ENCODE measurements at regions not wholly inside any gene's neighbourhood (a gene's known extent, or its start where the extent isn't known, plus 50 kb on each side); places are given as distances from the start of the nearest gene placed in this dataset.

DNA sequence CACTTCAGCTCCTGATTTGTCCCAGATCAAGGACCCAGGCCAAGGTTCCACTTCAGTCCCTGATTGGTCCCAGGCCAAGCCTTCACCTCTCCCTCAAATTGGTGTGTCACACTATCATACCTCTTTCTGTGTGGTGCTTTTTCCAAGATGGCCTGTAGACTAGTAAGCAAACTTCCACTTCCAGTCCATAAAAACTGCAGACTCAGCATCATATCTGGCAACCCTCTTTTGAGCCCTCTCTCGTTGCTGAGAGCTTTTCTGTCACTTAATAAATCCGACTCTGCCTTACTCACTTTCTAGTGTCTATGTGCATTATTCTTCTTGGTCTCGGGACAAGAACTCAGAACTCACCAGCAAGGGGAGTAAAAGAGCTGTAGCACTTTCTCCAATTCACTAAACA lies 1395.1 kb downstream of the LRFN5 start:
- no peak for TF ChIP-seq SIN3A (IDR thresholded peaks at IDR 0.05; ENCODE audit: borderline replicate concordance, insufficient read depth, low read depth, low read length)
- TF ChIP-seq POLR2AphosphoS5 (IDR thresholded peaks at IDR 0.05; ENCODE audit: low read depth, low read length), result no peak

All from Panc1 (cell line).